Left lung (tissue), 4 donors: ENCODE measurements at regions not wholly inside any gene's neighbourhood (a gene's known extent, or its start where the extent isn't known, plus 50 kb on each side); places are given as distances from the start of the nearest gene placed in this dataset.

Experiments
- ATAC-seq: fragments of 200-7000 bp; cut with Tn5 transposase; one replicate; pipeline ENCODE4 v1.9.1; 2020; ENCODE audit warnings: moderate library complexity
- DNase-seq, 4 donors: peaks; one replicate each; pipeline ENCODE4 v3.0.0-alpha.2; 2013 to 2020
- H3K27ac ChIP-seq, 2 donors: fragments of 200-600 bp; sonication (generic) in 1 of 2; one replicate each; pipeline versions ENCODE4 v1.5.0 to v1.8.0; 2020 to 2021
- H3K27me3 ChIP-seq, 2 donors: fragments of 200-600 bp; sonication (generic) in 1 of 2; one replicate each; pipeline versions ENCODE4 v1.5.0 to v1.8.0; 2020 to 2021
- H3K36me3 ChIP-seq, 2 donors: fragments of 200-600 bp; sonication (generic) in 1 of 2; one replicate each; pipeline versions ENCODE4 v1.5.0 to v1.8.0; 2020 to 2021
- H3K4me1 ChIP-seq, 2 donors: fragments of 200-600 bp; one replicate each; pipeline ENCODE4 v1.8.0; 2021
- H3K4me3 ChIP-seq, 2 donors: fragments of 200-600 bp; sonication (generic) in 1 of 2; one replicate each; pipeline versions ENCODE4 v1.5.0 to v1.8.0; 2020 to 2021; ENCODE audit warnings: mild to moderate bottlenecking in 1 of 2
- H3K9me3 ChIP-seq, 2 donors: fragments of 200-600 bp; sonication (generic) in 1 of 2; one replicate each; pipeline versions ENCODE4 v1.5.0 to v1.8.0; 2020 to 2021
- CTCF ChIP-seq, 2 donors: fragments of 200-600 bp; sonication (generic) in 1 of 2; IDR thresholded peaks; one replicate each; pipeline versions ENCODE4 v1.5.0 to v1.8.0; 2021; ENCODE audit warnings: antibody characterized with exemption in 2 of 2
- intact Hi-C, 2 donors: fragments of 100-400 bp; cut with DNase I; formaldehyde crosslinking; loops; one replicate each; pipeline versions ENCODE4 v1.11.2 to v1.14.2; 2022
- donor health status: DM: no; HTN: yes; CAD: no.
- donor health status: DM: no; HTN: no; CAD: no.

- intact Hi-C loops: no loop called here
- no peak for TF ChIP-seq CTCF (IDR thresholded peaks at IDR 0.05)
- Histone ChIP-seq H3K4me3 (no peak overlapping the region), H3K4me1 (no peaks in the 10 kb centered on the region), H3K36me3 (no peaks in the 10 kb centered on the region), H3K27me3 (no peaks in the 10 kb centered on the region), H3K27ac (no peak overlapping the region), H3K9me3 (peaks cover 0 to 4% of the 10 kb centered on the region in 2 donors)
- no peak for DNase-seq
- ATAC-seq: no peak
Observed at GRCh38 chr12:91523831-91524230, 341.2 kb upstream of the DCN start.

DNA sequence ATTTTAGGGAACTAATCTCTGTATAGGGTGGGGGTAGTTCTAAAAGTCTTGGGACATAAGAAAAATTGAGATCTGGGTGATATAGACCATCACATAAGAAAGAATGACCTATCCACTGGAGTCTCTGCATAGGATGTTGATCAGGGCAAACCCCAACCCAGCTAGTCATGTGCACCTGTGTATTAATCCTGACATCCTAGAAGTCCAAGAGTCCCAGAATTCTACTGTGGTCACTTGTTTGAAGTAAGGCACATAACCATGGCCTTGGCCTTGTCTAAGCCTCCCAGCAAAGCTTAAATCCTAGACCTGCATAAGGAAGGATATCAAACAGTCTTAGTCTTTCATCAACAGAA lies 334.1 kb upstream of the DCN start:
- H3K9me3 ChIP-seq: peaks cover 0 to 4% of the 10 kb centered on the region in 2 donors
- H3K27me3 ChIP-seq: no peaks in the 10 kb centered on the region
- TF ChIP-seq CTCF (IDR thresholded peaks at IDR 0.05): no peak
- no peaks in the 10 kb centered on the region for H3K36me3 ChIP-seq
- no peaks in the 10 kb centered on the region for H3K4me1 ChIP-seq
- H3K4me3 ChIP-seq: no peak overlapping the region
- H3K27ac ChIP-seq: no peak overlapping the region
- ATAC-seq (no peak), DNase-seq (no peak)
- intact Hi-C loops: no loop called here

- no peak for ATAC-seq
Observed at GRCh38 chr12:91515944-91516694, 333.5 kb upstream of the DCN start.

GRCh38 chr12:91513313-91513712 lies 330.7 kb upstream of the DCN start:
- Histone ChIP-seq H3K36me3 (no peaks in the 10 kb centered on the region), H3K27me3 (no peaks in the 10 kb centered on the region), H3K9me3 (no peaks in the 10 kb centered on the region), H3K4me1 (no peaks in the 10 kb centered on the region), H3K4me3 (no peak overlapping the region), H3K27ac (no peak overlapping the region)
- no peak for ATAC-seq
- intact Hi-C loops: no loop called here
- DNase-seq: no peak
- TF ChIP-seq CTCF (IDR thresholded peaks at IDR 0.05): no peak

More at GRCh38 chr12:91515944-91516694, 333.5 kb upstream of the DCN start:
- H3K27me3 ChIP-seq: no peaks in the 10 kb centered on the region
- H3K9me3 ChIP-seq: peaks cover 0 to 4% of the 10 kb centered on the region in 2 donors
- no peak for DNase-seq
- no peak overlapping the region for H3K27ac ChIP-seq
- H3K4me1 ChIP-seq: no peaks in the 10 kb centered on the region
- no peaks in the 10 kb centered on the region for H3K36me3 ChIP-seq
- intact Hi-C loops: no loop called here
- no peak overlapping the region for H3K4me3 ChIP-seq
- no peak for TF ChIP-seq CTCF (IDR thresholded peaks at IDR 0.05)

GRCh38 chr12:91511795-91512420 lies 329.3 kb upstream of the DCN start:
- no peak for ATAC-seq
- Histone ChIP-seq H3K4me1 (no peaks in the 10 kb centered on the region), H3K27me3 (no peaks in the 10 kb centered on the region), H3K27ac (no peak overlapping the region), H3K9me3 (no peaks in the 10 kb centered on the region), H3K36me3 (no peaks in the 10 kb centered on the region), H3K4me3 (no peak overlapping the region)
- no peak for DNase-seq
- TF ChIP-seq CTCF (IDR thresholded peaks at IDR 0.05): no peak
- intact Hi-C loops: no loop called here
